ENCODE measurements at regions not wholly inside any gene's neighbourhood (a gene's known extent, or its start where the extent isn't known, plus 50 kb on each side); places are given as distances from the start of the nearest gene placed in this dataset.

DNA sequence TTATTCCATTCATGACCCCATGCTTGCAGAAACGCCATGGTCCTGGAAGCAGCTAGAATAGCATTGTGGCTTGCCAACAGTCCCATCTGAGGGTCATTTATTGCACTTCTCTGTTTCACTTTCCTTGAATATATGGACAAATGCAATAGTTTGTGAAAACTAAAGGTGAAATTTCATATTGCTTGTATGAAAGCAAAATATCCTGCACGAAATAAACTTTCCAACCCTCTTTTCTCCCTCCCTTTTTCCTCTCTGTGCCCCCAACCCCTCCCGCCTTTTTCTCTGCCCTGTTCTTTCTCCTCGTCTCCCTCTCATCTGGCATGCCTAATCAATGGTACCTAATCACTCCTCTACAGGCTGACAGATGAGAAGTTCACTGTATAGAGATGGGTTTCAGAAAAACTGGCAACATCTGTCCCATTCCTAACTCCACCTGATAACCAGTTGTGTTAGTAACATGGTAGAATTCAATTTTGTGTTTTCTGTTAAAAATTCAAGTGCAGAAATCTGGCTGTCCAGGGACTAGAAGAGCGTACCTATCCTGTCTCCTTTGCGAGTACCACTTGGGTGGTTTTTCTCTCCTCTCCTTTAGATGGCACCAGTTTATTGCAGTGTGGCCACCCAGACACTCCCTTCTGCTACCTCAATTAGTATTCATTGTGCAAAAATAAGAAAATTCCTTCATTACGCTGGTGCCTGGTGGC, 198.6 kb downstream of the FOXA2 start:
- DNase-seq (ENCODE audit: low read depth): peak; percentile 33
- H3K4me3 ChIP-seq (replicated peaks; ENCODE audit: low read depth, low read length): no peak overlapping the region
- TF ChIP-seq CTCF (IDR thresholded peaks at IDR 0.05; ENCODE audit: low read length, missing control alignments): peak; percentile 41

- TF ChIP-seq CTCF (IDR thresholded peaks at IDR 0.05; ENCODE audit: low read length, missing control alignments): no peak
- DNase-seq (ENCODE audit: low read depth): no peak
Measured at GRCh38 chr20:22384978-22385377, 199.4 kb downstream of the FOXA2 start.

DNA sequence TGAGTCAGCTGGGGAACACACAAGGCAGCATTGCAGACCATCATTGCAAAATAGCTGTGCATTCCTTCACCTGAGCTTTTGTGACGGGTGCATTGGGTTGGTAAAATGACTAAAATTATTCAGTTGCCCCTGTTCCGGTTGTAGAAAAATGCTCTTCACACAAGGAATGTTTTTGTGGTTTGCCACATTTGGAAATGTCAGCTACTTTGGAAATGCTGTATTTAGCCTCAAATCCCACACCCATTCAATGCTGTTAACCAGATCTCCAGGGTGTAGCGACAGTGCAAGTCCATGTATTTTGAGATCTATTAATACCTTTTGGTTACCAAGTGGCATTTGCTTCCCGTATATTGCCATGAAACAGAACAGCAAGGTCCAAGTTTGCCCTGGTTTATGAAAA, 201.2 kb downstream of the FOXA2 start:
- TF ChIP-seq CTCF (IDR thresholded peaks at IDR 0.05; ENCODE audit: low read length, missing control alignments): no peak
- peak; percentile 9 for DNase-seq (ENCODE audit: low read depth)
- no peak overlapping the region for H3K4me3 ChIP-seq (replicated peaks; ENCODE audit: low read depth, low read length)

More at GRCh38 chr20:22384978-22385377, 199.4 kb downstream of the FOXA2 start:
- no peak overlapping the region for H3K4me3 ChIP-seq (replicated peaks; ENCODE audit: low read depth, low read length)

- H3K4me3 ChIP-seq (replicated peaks; ENCODE audit: low read depth, low read length): no peak overlapping the region
- TF ChIP-seq CTCF (IDR thresholded peaks at IDR 0.05; ENCODE audit: low read length, missing control alignments): no peak
- peak; percentile 32 for DNase-seq (ENCODE audit: low read depth)
Measured at GRCh38 chr20:22382742-22383141, 201.6 kb downstream of the FOXA2 start.

DNA sequence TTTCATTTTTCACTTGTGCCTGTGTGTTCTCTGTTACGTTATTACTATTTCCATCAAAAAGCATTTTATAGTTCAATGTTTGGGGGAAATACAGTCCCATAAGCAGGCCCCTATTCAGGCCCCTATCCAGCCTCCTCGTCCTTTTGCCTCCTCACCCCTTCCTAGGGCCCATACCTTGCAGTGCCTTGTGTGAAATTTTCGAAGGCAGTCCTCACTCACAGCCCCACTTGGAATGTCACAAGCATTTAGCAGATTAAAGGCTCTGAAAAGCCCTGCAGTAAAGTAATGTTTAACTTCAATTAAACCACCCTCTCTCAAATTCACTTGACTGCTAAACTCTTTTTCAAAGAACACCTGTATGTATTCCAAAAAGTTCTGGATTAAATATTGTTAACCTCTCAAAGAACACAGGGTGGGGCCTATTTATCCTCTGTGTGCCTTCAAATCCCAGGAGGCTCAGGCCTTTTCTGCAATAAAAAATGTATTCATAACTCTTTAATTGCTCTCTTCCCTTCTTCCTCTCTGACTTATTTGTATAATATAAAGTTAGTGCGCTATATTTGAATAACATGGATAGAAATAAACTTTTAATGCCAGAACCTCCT, 202.5 kb downstream of the FOXA2 start:
- no peak overlapping the region for H3K4me3 ChIP-seq (replicated peaks; ENCODE audit: low read depth, low read length)
- TF ChIP-seq CTCF (IDR thresholded peaks at IDR 0.05; ENCODE audit: low read length, missing control alignments): no peak
- no peak for DNase-seq (ENCODE audit: low read depth)

GRCh38 chr20:22379472-22379871, 204.9 kb downstream of the FOXA2 start:
- TF ChIP-seq CTCF (IDR thresholded peaks at IDR 0.05; ENCODE audit: low read length, missing control alignments): no peak
- no peak overlapping the region for H3K4me3 ChIP-seq (replicated peaks; ENCODE audit: low read depth, low read length)
- DNase-seq (ENCODE audit: low read depth): peak; percentile 36

Measured in fibroblast of pulmonary artery (primary cell).